ENCODE measurements at regions not wholly inside any gene's neighbourhood (a gene's known extent, or its start where the extent isn't known, plus 50 kb on each side); places are given as distances from the start of the nearest gene placed in this dataset.

DNA sequence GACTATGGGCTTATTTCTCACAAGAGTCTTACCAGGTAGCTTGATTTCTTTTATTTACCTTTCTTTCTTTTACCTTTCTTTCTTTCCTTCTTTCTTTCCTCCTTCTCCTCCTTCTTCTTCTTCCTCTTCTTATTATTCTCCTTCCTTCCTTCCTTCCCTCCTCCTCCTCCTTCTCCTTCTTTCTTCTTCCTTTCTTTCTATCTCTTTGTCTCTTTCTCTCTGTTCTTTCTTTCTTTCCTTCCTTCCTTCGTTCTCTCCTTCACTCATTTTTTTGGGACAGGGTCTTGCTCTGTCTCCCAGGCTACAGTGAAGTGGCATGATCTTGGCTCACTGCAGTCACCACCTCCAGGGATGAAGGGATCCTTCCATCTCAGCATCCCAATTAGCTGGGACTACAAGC lies 363.6 kb upstream of the MAF start (continued):
- no peak for TF ChIP-seq GABPB1 (CRISPR knock-in tag; IDR thresholded peaks at IDR 0.05)
- TF ChIP-seq, protein P1, sequence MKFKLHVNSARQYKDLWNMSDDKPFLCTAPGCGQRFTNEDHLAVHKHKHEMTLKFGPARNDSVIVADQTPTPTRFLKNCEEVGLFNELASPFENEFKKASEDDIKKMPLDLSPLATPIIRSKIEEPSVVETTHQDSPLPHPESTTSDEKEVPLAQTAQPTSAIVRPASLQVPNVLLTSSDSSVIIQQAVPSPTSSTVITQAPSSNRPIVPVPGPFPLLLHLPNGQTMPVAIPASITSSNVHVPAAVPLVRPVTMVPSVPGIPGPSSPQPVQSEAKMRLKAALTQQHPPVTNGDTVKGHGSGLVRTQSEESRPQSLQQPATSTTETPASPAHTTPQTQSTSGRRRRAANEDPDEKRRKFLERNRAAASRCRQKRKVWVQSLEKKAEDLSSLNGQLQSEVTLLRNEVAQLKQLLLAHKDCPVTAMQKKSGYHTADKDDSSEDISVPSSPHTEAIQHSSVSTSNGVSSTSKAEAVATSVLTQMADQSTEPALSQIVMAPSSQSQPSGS (CRISPR knock-in tag; IDR thresholded peaks at IDR 0.05; ENCODE audit: borderline replicate concordance, low read depth): no peak
- TF ChIP-seq ETV6 (CRISPR knock-in tag; IDR thresholded peaks at IDR 0.05): no peak
- no peak for TF ChIP-seq MXD4 (CRISPR knock-in tag; IDR thresholded peaks at IDR 0.05; ENCODE audit: borderline replicate concordance)
- TF ChIP-seq, protein P2, sequence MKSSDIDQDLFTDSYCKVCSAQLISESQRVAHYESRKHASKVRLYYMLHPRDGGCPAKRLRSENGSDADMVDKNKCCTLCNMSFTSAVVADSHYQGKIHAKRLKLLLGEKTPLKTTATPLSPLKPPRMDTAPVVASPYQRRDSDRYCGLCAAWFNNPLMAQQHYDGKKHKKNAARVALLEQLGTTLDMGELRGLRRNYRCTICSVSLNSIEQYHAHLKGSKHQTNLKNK (CRISPR knock-in tag; IDR thresholded peaks at IDR 0.05): no peak

DNA sequence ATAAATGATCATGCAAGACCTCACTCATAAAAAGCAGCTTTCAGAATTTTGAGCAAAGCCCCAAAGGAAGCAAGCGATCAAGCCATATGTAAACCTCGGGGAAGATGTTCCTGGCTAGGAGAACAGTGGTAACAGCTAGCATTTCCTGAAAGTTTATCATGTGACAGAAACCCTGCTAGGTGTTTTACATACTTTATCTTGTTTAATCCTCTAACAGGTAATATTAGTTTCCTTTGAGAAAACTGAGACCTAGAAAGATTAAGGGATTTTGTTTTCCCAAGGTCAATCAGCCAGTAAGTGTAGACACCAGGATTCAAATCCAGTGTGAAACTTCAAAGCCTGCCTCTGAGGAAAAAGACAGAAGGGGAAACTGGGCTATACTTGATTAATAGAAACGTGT lies 362.4 kb upstream of the MAF start:
- Mint-ChIP-seq H3K27ac (no peak overlapping the region), H3K36me3 (no peaks in the 10 kb centered on the region), H3K9me3 (peaks cover 30% of the 10 kb centered on the region), H3K4me1 (peaks cover 31% of the 10 kb centered on the region), H3K4me3 (no peak overlapping the region), H3K27me3 (ENCODE audit: low read depth) (no peaks in the 10 kb centered on the region)
- ChIA-PET CTCF (no interaction called here), POLR2A (no interaction called here)
- DNase-seq (ENCODE audit: low spot score) (no peak), ATAC-seq (no peak)
- TF ChIP-seq, protein P3, sequence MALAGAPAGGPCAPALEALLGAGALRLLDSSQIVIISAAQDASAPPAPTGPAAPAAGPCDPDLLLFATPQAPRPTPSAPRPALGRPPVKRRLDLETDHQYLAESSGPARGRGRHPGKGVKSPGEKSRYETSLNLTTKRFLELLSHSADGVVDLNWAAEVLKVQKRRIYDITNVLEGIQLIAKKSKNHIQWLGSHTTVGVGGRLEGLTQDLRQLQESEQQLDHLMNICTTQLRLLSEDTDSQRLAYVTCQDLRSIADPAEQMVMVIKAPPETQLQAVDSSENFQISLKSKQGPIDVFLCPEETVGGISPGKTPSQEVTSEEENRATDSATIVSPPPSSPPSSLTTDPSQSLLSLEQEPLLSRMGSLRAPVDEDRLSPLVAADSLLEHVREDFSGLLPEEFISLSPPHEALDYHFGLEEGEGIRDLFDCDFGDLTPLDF (CRISPR knock-in tag; IDR thresholded peaks at IDR 0.05): no peak
- TF ChIP-seq, protein P4, sequence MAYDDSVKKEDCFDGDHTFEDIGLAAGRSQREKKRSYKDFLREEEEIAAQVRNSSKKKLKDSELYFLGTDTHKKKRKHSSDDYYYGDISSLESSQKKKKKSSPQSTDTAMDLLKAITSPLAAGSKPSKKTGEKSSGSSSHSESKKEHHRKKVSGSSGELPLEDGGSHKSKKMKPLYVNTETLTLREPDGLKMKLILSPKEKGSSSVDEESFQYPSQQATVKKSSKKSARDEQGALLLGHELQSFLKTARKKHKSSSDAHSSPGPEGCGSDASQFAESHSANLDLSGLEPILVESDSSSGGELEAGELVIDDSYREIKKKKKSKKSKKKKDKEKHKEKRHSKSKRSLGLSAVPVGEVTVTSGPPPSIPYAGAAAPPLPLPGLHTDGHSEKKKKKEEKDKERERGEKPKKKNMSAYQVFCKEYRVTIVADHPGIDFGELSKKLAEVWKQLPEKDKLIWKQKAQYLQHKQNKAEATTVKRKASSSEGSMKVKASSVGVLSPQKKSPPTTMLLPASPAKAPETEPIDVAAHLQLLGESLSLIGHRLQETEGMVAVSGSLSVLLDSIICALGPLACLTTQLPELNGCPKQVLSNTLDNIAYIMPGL (CRISPR knock-in tag; IDR thresholded peaks at IDR 0.05): no peak
- TF ChIP-seq ZNF232 (CRISPR knock-in tag; IDR thresholded peaks at IDR 0.05): no peak
- TF ChIP-seq, protein P5, sequence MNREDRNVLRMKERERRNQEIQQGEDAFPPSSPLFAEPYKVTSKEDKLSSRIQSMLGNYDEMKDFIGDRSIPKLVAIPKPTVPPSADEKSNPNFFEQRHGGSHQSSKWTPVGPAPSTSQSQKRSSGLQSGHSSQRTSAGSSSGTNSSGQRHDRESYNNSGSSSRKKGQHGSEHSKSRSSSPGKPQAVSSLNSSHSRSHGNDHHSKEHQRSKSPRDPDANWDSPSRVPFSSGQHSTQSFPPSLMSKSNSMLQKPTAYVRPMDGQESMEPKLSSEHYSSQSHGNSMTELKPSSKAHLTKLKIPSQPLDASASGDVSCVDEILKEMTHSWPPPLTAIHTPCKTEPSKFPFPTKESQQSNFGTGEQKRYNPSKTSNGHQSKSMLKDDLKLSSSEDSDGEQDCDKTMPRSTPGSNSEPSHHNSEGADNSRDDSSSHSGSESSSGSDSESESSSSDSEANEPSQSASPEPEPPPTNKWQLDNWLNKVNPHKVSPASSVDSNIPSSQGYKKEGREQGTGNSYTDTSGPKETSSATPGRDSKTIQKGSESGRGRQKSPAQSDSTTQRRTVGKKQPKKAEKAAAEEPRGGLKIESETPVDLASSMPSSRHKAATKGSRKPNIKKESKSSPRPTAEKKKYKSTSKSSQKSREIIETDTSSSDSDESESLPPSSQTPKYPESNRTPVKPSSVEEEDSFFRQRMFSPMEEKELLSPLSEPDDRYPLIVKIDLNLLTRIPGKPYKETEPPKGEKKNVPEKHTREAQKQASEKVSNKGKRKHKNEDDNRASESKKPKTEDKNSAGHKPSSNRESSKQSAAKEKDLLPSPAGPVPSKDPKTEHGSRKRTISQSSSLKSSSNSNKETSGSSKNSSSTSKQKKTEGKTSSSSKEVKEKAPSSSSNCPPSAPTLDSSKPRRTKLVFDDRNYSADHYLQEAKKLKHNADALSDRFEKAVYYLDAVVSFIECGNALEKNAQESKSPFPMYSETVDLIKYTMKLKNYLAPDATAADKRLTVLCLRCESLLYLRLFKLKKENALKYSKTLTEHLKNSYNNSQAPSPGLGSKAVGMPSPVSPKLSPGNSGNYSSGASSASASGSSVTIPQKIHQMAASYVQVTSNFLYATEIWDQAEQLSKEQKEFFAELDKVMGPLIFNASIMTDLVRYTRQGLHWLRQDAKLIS (CRISPR knock-in tag; IDR thresholded peaks at IDR 0.05; ENCODE audit: borderline replicate concordance): no peak
- no peak for TF ChIP-seq HMGA2 (CRISPR knock-in tag; IDR thresholded peaks at IDR 0.05)
- TF ChIP-seq TCF7 (CRISPR knock-in tag; IDR thresholded peaks at IDR 0.05; ENCODE audit: low read depth): no peak
- no peak for TF ChIP-seq OVOL2 (CRISPR knock-in tag; IDR thresholded peaks at IDR 0.05; ENCODE audit: borderline replicate concordance)
- no peak for TF ChIP-seq NR2C2 (CRISPR knock-in tag; IDR thresholded peaks at IDR 0.05)
- TF ChIP-seq, protein P6, sequence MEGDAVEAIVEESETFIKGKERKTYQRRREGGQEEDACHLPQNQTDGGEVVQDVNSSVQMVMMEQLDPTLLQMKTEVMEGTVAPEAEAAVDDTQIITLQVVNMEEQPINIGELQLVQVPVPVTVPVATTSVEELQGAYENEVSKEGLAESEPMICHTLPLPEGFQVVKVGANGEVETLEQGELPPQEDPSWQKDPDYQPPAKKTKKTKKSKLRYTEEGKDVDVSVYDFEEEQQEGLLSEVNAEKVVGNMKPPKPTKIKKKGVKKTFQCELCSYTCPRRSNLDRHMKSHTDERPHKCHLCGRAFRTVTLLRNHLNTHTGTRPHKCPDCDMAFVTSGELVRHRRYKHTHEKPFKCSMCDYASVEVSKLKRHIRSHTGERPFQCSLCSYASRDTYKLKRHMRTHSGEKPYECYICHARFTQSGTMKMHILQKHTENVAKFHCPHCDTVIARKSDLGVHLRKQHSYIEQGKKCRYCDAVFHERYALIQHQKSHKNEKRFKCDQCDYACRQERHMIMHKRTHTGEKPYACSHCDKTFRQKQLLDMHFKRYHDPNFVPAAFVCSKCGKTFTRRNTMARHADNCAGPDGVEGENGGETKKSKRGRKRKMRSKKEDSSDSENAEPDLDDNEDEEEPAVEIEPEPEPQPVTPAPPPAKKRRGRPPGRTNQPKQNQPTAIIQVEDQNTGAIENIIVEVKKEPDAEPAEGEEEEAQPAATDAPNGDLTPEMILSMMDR (IDR thresholded peaks at IDR 0.05): no peak
- TF ChIP-seq FOXJ3 (CRISPR knock-in tag; IDR thresholded peaks at IDR 0.05; ENCODE audit: borderline replicate concordance): no peak
- TF ChIP-seq, protein P7, sequence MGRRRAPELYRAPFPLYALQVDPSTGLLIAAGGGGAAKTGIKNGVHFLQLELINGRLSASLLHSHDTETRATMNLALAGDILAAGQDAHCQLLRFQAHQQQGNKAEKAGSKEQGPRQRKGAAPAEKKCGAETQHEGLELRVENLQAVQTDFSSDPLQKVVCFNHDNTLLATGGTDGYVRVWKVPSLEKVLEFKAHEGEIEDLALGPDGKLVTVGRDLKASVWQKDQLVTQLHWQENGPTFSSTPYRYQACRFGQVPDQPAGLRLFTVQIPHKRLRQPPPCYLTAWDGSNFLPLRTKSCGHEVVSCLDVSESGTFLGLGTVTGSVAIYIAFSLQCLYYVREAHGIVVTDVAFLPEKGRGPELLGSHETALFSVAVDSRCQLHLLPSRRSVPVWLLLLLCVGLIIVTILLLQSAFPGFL (CRISPR knock-in tag; IDR thresholded peaks at IDR 0.05; ENCODE audit: borderline replicate concordance): no peak
- TF ChIP-seq RORB (CRISPR knock-in tag; IDR thresholded peaks at IDR 0.05): no peak
- TF ChIP-seq ZNF121 (CRISPR knock-in tag; IDR thresholded peaks at IDR 0.05): no peak
- no peak for TF ChIP-seq ETV6 (CRISPR knock-in tag; IDR thresholded peaks at IDR 0.05)
- TF ChIP-seq GABPB1 (CRISPR knock-in tag; IDR thresholded peaks at IDR 0.05): no peak
- TF ChIP-seq, protein P8, sequence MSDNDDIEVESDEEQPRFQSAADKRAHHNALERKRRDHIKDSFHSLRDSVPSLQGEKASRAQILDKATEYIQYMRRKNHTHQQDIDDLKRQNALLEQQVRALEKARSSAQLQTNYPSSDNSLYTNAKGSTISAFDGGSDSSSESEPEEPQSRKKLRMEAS (CRISPR knock-in tag; IDR thresholded peaks at IDR 0.05): no peak
- no peak for TF ChIP-seq ZNF671 (CRISPR knock-in tag; IDR thresholded peaks at IDR 0.05)
- TF ChIP-seq, protein P9, sequence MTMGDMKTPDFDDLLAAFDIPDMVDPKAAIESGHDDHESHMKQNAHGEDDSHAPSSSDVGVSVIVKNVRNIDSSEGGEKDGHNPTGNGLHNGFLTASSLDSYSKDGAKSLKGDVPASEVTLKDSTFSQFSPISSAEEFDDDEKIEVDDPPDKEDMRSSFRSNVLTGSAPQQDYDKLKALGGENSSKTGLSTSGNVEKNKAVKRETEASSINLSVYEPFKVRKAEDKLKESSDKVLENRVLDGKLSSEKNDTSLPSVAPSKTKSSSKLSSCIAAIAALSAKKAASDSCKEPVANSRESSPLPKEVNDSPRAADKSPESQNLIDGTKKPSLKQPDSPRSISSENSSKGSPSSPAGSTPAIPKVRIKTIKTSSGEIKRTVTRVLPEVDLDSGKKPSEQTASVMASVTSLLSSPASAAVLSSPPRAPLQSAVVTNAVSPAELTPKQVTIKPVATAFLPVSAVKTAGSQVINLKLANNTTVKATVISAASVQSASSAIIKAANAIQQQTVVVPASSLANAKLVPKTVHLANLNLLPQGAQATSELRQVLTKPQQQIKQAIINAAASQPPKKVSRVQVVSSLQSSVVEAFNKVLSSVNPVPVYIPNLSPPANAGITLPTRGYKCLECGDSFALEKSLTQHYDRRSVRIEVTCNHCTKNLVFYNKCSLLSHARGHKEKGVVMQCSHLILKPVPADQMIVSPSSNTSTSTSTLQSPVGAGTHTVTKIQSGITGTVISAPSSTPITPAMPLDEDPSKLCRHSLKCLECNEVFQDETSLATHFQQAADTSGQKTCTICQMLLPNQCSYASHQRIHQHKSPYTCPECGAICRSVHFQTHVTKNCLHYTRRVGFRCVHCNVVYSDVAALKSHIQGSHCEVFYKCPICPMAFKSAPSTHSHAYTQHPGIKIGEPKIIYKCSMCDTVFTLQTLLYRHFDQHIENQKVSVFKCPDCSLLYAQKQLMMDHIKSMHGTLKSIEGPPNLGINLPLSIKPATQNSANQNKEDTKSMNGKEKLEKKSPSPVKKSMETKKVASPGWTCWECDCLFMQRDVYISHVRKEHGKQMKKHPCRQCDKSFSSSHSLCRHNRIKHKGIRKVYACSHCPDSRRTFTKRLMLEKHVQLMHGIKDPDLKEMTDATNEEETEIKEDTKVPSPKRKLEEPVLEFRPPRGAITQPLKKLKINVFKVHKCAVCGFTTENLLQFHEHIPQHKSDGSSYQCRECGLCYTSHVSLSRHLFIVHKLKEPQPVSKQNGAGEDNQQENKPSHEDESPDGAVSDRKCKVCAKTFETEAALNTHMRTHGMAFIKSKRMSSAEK (CRISPR knock-in tag; IDR thresholded peaks at IDR 0.05; ENCODE audit: borderline replicate concordance): no peak

Measured in WTC11 (cell line).